ENCODE measurements at regions not wholly inside any gene's neighbourhood (a gene's known extent, or its start where the extent isn't known, plus 50 kb on each side); places are given as distances from the start of the nearest gene placed in this dataset.

- H3K4me1 ChIP-seq (ENCODE audit: control insufficient read depth, insufficient read depth, low read length, poor library complexity, severe bottlenecking), result no peaks in the 10 kb centered on the region
- whole genome bisulfite sequencing, 2 experiments (ENCODE audit: insufficient coverage in 2 of 2), result 80% methylated on average over 1 of the region's 3 CpGs; no CpG with 5 or more reads in 1 of the 2 experiments
- H3K4me3 ChIP-seq (ENCODE audit: extremely low read depth, insufficient read depth, low read length, poor library complexity, severe bottlenecking), result no peak overlapping the region
- H3K27ac ChIP-seq (ENCODE audit: low read depth, low read length, severe bottlenecking), result no peak overlapping the region
- H3K9me3 ChIP-seq (ENCODE audit: control insufficient read depth, low read length), result no peaks in the 10 kb centered on the region
- H3K36me3 ChIP-seq (ENCODE audit: control insufficient read depth, insufficient read depth, low read length), result no peaks in the 10 kb centered on the region
These were observed 751.3 kb upstream of the POU3F3 start for GRCh38 chr2:104102615-104103014.

DNA sequence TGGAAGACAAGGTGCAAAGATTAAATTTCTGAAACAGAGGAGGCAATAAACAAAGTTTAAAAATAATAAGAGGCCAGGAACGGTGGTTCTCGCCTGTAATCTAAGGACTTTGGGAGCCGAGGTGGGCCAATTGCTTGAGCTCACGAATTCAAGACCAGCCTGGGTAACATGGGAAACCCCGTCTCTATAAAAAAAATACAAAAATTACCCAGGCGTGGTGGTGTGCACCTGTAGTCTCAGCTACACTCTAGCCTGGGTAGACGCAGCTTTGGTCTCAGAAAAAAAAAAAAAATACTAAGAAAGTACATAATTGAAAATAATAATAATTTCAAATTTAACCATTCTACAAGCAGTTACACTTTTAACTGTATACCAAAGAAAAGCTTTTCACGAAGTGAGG is 744.6 kb upstream of the POU3F3 start:
- no peak overlapping the region for H3K27ac ChIP-seq (ENCODE audit: low read depth, low read length, severe bottlenecking)
- H3K4me3 ChIP-seq (ENCODE audit: extremely low read depth, insufficient read depth, low read length, poor library complexity, severe bottlenecking), result no peak overlapping the region

GRCh38 chr2:104118889-104119288 is 735.0 kb upstream of the POU3F3 start:
- no peak overlapping the region for H3K27ac ChIP-seq (ENCODE audit: low read depth, low read length, severe bottlenecking)
- WGBS, 2 experiments (ENCODE audit: insufficient coverage in 2 of 2), result 72 to 80% methylated on average over 2 of the region's 2 CpGs
- no peaks in the 10 kb centered on the region for H3K4me1 ChIP-seq (ENCODE audit: control insufficient read depth, insufficient read depth, low read length, poor library complexity, severe bottlenecking)
- H3K36me3 ChIP-seq (ENCODE audit: control insufficient read depth, insufficient read depth, low read length), result no peaks in the 10 kb centered on the region
- H3K9me3 ChIP-seq (ENCODE audit: control insufficient read depth, low read length), result no peaks in the 10 kb centered on the region
- no peak overlapping the region for H3K4me3 ChIP-seq (ENCODE audit: extremely low read depth, insufficient read depth, low read length, poor library complexity, severe bottlenecking)

More for the DNA sequence above, 744.6 kb upstream of the POU3F3 start:
- Histone ChIP-seq H3K36me3 (ENCODE audit: control insufficient read depth, insufficient read depth, low read length) (no peaks in the 10 kb centered on the region), H3K9me3 (ENCODE audit: control insufficient read depth, low read length) (no peaks in the 10 kb centered on the region), H3K4me1 (ENCODE audit: control insufficient read depth, insufficient read depth, low read length, poor library complexity, severe bottlenecking) (no peaks in the 10 kb centered on the region)
- 81 to 94% methylated on average over 4 to 6 of the region's 8 CpGs for WGBS, 2 experiments (ENCODE audit: insufficient coverage in 2 of 2)

DNA sequence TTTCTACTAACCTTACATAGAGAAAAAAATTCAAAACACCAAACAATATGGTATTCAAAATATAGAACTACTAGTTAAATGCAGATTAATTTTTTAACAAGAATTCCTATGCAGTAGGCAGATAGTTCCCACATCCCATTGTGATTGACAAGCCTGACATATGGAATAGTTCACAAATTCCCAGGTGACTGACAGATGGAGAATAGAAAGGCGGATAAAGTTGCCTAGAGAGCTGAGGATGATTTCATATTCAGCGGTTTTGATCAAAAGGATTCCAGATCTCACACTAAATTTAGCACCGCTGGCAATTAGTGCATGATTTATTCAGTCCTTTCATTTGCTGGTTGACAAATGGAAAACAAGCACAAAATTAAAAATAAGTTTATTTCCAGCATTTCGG is 733.7 kb upstream of the POU3F3 start:
- Histone ChIP-seq H3K36me3 (ENCODE audit: control insufficient read depth, insufficient read depth, low read length) (no peaks in the 10 kb centered on the region), H3K27ac (ENCODE audit: low read depth, low read length, severe bottlenecking) (no peak overlapping the region), H3K4me3 (ENCODE audit: extremely low read depth, insufficient read depth, low read length, poor library complexity, severe bottlenecking) (no peak overlapping the region), H3K9me3 (ENCODE audit: control insufficient read depth, low read length) (no peaks in the 10 kb centered on the region), H3K4me1 (ENCODE audit: control insufficient read depth, insufficient read depth, low read length, poor library complexity, severe bottlenecking) (no peaks in the 10 kb centered on the region)
- WGBS, 2 experiments (ENCODE audit: insufficient coverage in 2 of 2), result 88 to 100% methylated on average over 2 to 4 of the region's 4 CpGs

DNA sequence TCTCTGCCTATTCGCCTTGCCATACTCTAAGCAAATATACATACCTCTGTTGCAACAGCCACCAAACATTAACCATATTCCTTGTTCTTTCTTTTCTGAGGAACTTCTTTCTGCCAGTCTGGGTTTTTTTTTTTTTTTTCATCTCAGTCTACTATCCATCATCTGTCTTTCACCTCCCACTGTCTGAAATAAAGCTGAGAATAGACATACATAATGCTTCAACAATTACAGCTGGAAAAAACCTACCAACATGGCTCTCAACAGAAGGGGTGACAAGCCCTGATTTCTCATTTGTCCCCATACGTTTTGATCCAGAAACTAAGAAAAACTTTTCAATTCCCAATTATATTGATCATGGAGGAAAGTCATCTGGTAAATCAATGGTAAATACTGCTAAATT is 728.8 kb upstream of the POU3F3 start:
- Histone ChIP-seq H3K9me3 (ENCODE audit: control insufficient read depth, low read length) (no peaks in the 10 kb centered on the region), H3K4me3 (ENCODE audit: extremely low read depth, insufficient read depth, low read length, poor library complexity, severe bottlenecking) (no peak overlapping the region), H3K27ac (ENCODE audit: low read depth, low read length, severe bottlenecking) (no peak overlapping the region), H3K4me1 (ENCODE audit: control insufficient read depth, insufficient read depth, low read length, poor library complexity, severe bottlenecking) (no peaks in the 10 kb centered on the region), H3K36me3 (ENCODE audit: control insufficient read depth, insufficient read depth, low read length) (no peaks in the 10 kb centered on the region)
- 70 to 80% methylated on average over 1 of the region's 2 CpGs for WGBS, 2 experiments (ENCODE audit: insufficient coverage in 2 of 2)

- Histone ChIP-seq H3K27ac (ENCODE audit: low read depth, low read length, severe bottlenecking) (no peak overlapping the region), H3K4me1 (ENCODE audit: control insufficient read depth, insufficient read depth, low read length, poor library complexity, severe bottlenecking) (no peaks in the 10 kb centered on the region), H3K4me3 (ENCODE audit: extremely low read depth, insufficient read depth, low read length, poor library complexity, severe bottlenecking) (no peak overlapping the region), H3K36me3 (ENCODE audit: control insufficient read depth, insufficient read depth, low read length) (no peaks in the 10 kb centered on the region), H3K9me3 (ENCODE audit: control insufficient read depth, low read length) (no peaks in the 10 kb centered on the region)
These were observed 726.7 kb upstream of the POU3F3 start for GRCh38 chr2:104127049-104127770.

DNA sequence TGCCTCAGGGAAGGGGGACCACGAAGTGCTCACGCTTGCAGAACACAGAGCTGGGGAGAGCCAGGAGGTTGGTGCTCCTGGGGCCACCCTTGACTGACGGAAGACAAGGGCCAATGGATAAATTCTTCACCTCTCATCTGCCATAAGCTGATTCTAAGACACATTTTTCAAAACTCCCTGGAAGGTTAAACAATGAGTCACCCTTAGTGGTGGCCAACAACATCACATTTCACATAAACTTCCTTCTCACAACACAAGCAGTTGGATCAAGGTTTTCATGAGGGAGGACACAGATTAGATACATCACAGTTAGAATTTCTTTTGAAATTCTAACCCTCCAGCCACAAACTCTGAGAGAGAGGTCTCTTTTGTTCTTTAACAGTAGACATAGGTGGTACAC is 713.6 kb upstream of the POU3F3 start:
- Histone ChIP-seq H3K4me3 (ENCODE audit: extremely low read depth, insufficient read depth, low read length, poor library complexity, severe bottlenecking) (no peak overlapping the region), H3K36me3 (ENCODE audit: control insufficient read depth, insufficient read depth, low read length) (no peaks in the 10 kb centered on the region), H3K27ac (ENCODE audit: low read depth, low read length, severe bottlenecking) (no peak overlapping the region), H3K9me3 (ENCODE audit: control insufficient read depth, low read length) (no peaks in the 10 kb centered on the region), H3K4me1 (ENCODE audit: control insufficient read depth, insufficient read depth, low read length, poor library complexity, severe bottlenecking) (no peaks in the 10 kb centered on the region)
- WGBS, 2 experiments (ENCODE audit: insufficient coverage in 2 of 2), result 88 to 94% methylated on average over 1 to 3 of the region's 3 CpGs

DNA sequence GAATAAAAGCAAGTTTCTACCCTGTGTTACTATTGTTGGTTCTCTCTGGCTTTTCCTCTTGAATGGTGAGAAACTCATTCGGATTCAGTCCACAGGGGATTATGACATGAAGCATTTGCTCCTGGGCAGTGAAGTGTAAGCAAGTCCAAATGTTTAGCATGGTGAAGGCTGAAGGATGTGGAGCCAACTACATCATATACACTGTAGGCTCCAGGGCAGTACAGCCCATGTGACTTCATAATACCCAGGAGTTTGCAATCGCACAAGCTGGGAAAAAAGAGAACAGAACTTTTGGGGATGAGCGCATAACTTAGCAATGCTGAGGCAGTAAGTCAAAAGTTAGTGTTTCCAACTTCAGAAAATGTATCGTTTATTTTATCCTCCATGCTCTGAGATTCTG is 695.7 kb upstream of the POU3F3 start:
- Histone ChIP-seq H3K4me3 (ENCODE audit: extremely low read depth, insufficient read depth, low read length, poor library complexity, severe bottlenecking) (no peak overlapping the region), H3K4me1 (ENCODE audit: control insufficient read depth, insufficient read depth, low read length, poor library complexity, severe bottlenecking) (no peaks in the 10 kb centered on the region), H3K27ac (ENCODE audit: low read depth, low read length, severe bottlenecking) (no peak overlapping the region), H3K36me3 (ENCODE audit: control insufficient read depth, insufficient read depth, low read length) (no peaks in the 10 kb centered on the region), H3K9me3 (ENCODE audit: control insufficient read depth, low read length) (no peaks in the 10 kb centered on the region)
- WGBS, 2 experiments (ENCODE audit: insufficient coverage in 2 of 2), result 90 to 100% methylated on average over 1 to 2 of the region's 4 CpGs

DNA sequence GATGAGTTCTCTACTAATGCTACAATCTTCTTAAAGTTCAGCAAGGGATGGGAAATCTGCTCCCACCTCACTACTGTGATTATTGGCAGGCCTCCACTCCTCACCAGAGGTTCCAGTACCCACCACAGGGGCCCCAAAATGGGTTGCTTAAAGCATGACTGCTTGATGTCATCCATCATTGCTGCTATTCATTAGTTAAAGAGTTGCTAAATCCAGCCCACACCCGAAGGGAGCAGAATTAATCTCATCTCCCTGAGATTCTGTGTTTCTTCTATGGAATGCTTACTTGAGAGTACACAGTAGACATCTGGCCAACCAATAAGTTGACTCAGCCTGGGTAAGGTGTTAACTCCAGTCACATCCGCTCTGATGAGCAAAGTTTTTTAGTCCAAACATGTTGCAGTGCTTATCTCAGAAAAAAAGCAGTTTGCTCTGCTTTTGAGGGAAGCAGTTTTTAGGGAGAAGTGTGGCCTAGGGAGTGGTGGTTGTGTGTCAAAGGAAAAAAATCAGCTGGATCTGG is 690.2 kb upstream of the POU3F3 start:
- no peak overlapping the region for H3K4me3 ChIP-seq (ENCODE audit: extremely low read depth, insufficient read depth, low read length, poor library complexity, severe bottlenecking)
- no peaks in the 10 kb centered on the region for H3K9me3 ChIP-seq (ENCODE audit: control insufficient read depth, low read length)
- H3K4me1 ChIP-seq (ENCODE audit: control insufficient read depth, insufficient read depth, low read length, poor library complexity, severe bottlenecking), result no peaks in the 10 kb centered on the region
- H3K36me3 ChIP-seq (ENCODE audit: control insufficient read depth, insufficient read depth, low read length), result no peaks in the 10 kb centered on the region
- H3K27ac ChIP-seq (ENCODE audit: low read depth, low read length, severe bottlenecking), result no peak overlapping the region
- WGBS, 2 experiments (ENCODE audit: insufficient coverage in 2 of 2), result 92 to 100% methylated on average over 1 to 2 of the region's 2 CpGs

DNA sequence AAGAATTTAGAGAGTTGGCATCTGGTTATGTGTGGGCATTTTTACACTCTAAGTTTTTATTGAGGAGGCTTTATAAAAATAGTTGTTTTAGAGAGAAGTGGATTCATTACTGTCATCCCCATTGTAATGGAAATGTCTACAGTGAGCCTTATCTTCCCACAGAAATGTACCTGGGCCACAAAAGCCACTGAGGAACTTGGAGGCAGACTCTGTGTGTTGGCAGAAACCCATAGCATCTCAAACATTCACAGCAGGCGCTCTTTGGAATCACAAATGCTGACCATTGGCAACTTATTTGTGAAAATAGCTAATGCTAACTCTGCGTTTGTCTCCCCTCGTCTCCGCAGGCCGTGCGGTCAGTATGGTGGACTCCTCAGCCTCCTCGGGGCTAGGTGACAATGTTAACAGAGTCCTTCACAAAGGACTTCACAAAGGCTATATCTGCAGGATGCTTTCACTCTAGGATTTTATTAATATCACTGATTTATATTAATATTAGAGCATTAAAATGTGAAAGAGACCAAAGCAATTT is 689.1 kb upstream of the POU3F3 start:
- no peak overlapping the region for H3K27ac ChIP-seq (ENCODE audit: low read depth, low read length, severe bottlenecking)
- H3K4me3 ChIP-seq (ENCODE audit: extremely low read depth, insufficient read depth, low read length, poor library complexity, severe bottlenecking), result no peak overlapping the region
- WGBS, 2 experiments (ENCODE audit: insufficient coverage in 2 of 2), result 77 to 84% methylated on average over 7 of the region's 7 CpGs
- H3K36me3 ChIP-seq (ENCODE audit: control insufficient read depth, insufficient read depth, low read length), result no peaks in the 10 kb centered on the region
- no peaks in the 10 kb centered on the region for H3K9me3 ChIP-seq (ENCODE audit: control insufficient read depth, low read length)
- H3K4me1 ChIP-seq (ENCODE audit: control insufficient read depth, insufficient read depth, low read length, poor library complexity, severe bottlenecking), result no peaks in the 10 kb centered on the region

- no peak overlapping the region for H3K27ac ChIP-seq (ENCODE audit: low read depth, low read length, severe bottlenecking)
- H3K4me3 ChIP-seq (ENCODE audit: extremely low read depth, insufficient read depth, low read length, poor library complexity, severe bottlenecking), result no peak overlapping the region
- no peaks in the 10 kb centered on the region for H3K36me3 ChIP-seq (ENCODE audit: control insufficient read depth, insufficient read depth, low read length)
- no peaks in the 10 kb centered on the region for H3K4me1 ChIP-seq (ENCODE audit: control insufficient read depth, insufficient read depth, low read length, poor library complexity, severe bottlenecking)
- H3K9me3 ChIP-seq (ENCODE audit: control insufficient read depth, low read length), result no peaks in the 10 kb centered on the region
- no CpG with 5 or more reads among the region's 1 CpG for WGBS, 2 experiments (ENCODE audit: insufficient coverage in 2 of 2)
These were observed 676.7 kb upstream of the POU3F3 start for GRCh38 chr2:104177179-104177578.
